ENCODE measurements at regions not wholly inside any gene's neighbourhood (a gene's known extent, or its start where the extent isn't known, plus 50 kb on each side); places are given as distances from the start of the nearest gene placed in this dataset.

GRCh38 chr1:200304171-200304570 lies 105.7 kb downstream of the ZNF281 start:
- no peak for TF ChIP-seq CTCF (IDR thresholded peaks at IDR 0.05; ENCODE audit: insufficient read depth, low read length)
- no peak for TF ChIP-seq POLR2AphosphoS5 (IDR thresholded peaks at IDR 0.05; ENCODE audit: low read depth)
- no peak for TF ChIP-seq REST (IDR thresholded peaks at IDR 0.05; ENCODE audit: insufficient replicate concordance, low read depth)
- no peak for TF ChIP-seq GABPA (IDR thresholded peaks at IDR 0.05; ENCODE audit: low read depth)
